ENCODE measurements at regions not wholly inside any gene's neighbourhood (a gene's known extent, or its start where the extent isn't known, plus 50 kb on each side); places are given as distances from the start of the nearest gene placed in this dataset.
"Not testable (repeated sequence)": the region's sequence is repeated elsewhere in the genome, so short reads cannot be mapped to it uniquely, and the experiment has no call there.

DNA sequence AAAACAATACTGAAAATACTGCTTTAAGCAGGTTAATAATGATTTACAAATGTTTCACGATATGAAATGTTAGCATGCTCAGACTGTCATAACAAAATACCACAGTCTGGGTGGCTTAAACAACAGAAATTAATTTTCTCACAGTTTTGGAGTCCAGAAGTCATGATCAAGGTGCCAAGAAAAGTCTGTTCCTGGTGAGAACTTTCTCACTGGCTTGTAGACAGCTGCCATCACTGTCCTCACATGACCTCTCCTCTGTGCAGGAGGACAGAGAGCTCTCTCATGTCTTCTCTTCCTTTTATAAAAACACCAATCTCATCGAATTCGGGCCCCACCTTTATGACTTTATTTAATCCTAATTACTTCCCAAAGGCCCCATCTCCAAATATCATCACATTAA, 426.7 kb downstream of the KLHL13 start:
- no peak for DNase-seq (ENCODE audit: low read depth, low spot score)

DNA sequence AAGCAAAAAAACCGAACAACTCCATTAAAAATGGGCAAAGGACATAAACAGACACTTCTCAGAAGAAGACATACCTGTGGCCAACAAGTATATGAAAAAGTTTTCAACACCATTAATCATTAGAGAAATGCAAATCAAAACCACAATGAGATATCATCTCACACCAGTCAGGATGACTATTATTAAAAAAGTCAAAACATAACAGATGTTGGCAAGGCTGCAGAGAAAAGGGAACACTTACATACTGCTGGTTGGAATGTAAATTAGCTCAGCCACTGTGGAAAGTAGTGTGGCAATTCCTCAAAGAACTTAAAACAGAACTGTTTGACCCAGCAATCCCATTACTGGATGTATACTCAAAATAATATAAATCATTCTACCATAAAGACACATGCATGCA, 436.3 kb downstream of the KLHL13 start:
- DNase-seq (ENCODE audit: low read depth, low spot score) = no peak

DNA sequence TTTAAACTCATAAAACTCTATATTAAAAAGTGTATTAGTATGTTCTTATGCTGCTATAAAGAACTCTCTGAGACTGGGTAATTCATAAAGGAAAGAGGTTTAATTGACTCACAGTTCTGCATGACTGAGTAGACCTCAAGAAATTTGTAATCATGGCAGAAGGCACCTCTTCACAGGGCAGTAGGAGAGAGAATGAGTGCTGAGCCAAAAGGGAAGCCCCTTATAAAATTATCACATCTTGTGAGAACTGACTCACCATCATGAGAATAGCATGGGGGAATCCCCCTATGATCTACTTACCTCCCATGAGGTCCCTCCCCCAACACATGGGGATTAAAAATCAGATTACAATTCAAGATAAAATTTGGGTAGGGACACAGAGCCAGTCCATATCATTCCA, 463.2 kb downstream of the KLHL13 start:
- no peak for DNase-seq (ENCODE audit: low read depth, low spot score)

DNA sequence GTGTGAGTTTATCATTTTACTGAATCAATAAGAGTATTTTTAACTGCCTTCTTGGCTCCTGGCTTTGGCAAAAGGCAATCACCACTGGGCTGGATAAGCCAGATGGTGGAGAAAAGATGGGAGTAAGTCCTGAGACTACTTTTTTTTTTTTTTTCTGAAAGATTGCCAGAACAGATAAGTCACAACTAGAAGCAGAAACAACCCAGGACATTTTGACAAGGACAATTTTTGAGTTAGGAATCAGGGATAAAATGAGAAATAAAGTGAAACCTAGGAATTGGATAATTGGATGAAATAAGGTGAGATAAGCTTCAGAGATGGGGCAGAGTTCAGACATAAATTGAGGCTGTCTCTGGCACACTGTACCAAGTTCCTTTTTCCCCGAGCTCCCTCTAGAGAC, 471.0 kb downstream of the KLHL13 start:
- DNase-seq (ENCODE audit: low read depth, low spot score) = peak; percentile 5

DNA sequence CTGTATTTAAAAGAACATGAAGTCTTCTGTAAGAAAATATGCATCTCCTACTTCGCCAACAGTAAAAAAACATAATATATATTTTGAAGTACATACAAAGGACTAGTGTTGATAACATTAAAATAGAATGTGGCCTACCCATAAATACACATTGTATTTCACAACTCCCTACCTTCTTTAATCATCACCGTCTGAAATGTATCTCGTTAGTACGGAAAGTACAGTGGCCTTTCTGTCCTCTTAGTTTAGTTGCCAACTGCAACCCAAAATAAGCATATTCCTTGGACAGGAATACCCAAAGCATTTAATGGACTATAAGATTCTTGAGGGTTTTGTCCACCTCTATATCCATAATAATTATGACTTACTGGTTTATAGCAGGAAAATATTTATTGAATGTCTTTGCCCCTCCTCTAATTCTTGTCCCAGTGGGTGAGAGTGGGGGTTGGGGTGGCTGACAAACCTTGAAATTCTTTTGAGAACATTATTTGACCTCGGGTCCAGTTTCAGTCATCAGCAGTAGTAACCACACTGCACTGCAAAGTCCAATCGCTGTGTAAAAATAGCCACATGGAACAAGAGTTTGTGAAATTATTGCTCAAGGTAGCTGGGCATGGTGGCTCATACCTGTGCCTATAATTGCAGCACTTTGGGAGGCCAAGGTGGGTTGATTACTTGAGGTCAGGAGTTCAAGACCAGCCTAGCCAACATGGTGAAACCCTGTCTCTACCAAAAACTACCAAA, 474.5 kb downstream of the KLHL13 start:
- DNase-seq (ENCODE audit: low read depth, low spot score) = no peak

DNA sequence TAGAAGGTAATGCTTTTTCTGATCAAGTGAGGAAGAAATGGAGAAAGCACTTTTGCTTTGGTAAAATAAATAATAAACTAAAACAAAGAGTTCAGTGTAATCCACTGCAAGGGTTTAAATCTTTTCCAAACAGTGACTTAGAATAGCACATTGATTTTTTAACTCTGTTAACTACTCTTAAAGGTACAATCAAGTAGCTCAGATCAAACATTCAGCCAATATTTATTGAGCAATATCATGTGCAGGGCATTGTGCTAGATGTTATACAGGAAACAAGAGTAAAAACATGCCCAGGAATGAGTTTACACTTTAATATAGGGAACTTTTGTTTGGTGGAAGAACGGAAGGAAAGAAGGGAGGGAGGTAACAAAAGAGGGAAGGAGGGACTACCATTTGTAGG, 479.8 kb downstream of the KLHL13 start:
- DNase-seq (ENCODE audit: low read depth, low spot score) = no peak

DNA sequence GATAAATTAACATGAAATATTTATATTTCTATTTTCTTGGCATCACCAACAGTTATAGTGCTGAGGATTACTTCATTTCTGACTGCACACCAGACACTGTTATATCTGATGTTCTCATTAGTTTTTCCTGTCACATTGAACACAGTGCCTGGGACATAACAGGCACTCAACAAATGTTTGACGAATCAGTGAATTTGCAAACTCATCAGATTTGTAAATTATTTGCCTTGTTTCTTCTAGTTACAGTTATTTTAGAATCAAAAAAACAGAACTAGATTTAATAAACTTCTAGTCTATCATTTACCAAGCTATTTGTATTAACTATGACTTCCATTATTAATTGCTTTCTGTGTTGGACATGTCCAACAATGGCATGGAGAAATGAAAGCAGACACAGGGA, 483.3 kb downstream of the KLHL13 start:
- no peak for DNase-seq (ENCODE audit: low read depth, low spot score)

DNA sequence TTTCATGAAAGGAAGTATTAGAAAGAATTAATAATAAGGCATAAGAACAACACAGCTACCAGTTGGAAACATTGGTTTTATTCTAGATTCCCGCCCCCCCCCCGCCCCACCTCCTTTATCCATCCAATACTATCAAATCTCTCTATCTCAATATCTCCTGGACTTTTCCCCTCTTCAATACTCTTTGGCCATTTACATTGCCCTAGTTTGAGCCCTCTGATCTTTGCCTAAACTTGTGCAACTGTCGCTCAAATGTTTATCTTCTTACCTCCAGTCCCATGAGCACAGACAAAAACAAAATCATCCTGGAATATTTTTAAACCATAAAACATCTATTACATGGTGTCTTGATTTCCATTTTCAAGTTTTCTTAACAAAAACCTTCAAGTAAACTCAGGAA, 488.2 kb downstream of the KLHL13 start:
- no peak for DNase-seq (ENCODE audit: low read depth, low spot score)

DNA sequence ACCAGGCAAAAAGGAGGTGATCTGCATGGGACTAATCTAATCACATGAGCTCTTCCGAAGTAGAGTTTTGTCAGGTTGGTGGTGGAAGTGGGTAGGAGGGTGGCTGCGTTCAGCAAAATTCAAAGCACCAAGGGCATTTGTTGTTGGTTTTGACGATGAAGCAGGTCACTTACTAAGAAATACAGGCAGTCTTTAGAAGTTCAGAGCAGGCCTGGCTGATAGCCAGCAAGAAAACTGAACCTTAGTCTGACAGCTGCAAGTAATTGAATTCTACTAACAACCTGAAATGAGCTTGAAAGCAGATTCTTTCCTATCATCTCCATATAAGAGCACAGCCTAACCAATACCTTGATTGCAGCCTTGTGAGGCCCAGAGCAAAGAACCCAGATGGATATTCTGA, 505.8 kb downstream of the KLHL13 start:
- DNase-seq (ENCODE audit: low read depth, low spot score) = no peak

DNA sequence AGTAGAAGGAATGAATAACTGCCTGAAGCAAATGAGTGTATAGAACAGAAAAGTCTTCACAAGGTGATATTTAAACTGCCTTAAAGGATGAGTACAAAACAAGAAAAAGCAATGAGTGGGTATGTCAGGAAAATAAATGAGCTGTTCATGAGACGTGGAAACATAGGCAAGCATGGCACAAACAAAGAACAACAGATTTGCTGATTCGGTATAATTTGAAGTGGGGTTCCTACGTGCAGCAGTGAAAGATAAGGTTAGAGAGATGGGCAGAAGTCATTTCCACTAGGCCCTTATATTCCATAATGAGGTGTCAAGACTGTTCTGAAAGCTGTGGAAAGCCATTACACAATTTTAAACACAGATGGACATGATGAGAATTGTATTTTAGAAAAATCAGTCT, 506.6 kb downstream of the KLHL13 start:
- no peak for DNase-seq (ENCODE audit: low read depth, low spot score)

DNA sequence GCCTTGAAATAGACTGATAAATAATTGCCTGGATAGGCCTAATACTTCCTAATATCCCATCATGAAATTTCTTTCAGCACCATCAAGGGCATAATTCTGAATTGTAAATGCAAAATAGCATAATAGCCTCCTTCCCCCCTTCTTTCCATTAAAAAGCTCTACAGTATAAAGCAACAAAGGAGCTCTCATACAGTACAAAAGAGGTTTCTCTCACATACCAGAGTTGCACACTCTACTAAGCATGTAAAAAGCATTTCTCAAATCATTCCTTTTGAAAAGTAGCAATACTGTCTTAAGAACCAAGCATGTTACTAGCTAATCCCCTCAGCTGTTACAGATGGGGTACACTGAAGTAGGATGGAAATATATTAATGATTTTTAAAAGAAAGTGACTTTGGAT, 509.0 kb downstream of the KLHL13 start:
- DNase-seq (ENCODE audit: low read depth, low spot score) = no peak

DNA sequence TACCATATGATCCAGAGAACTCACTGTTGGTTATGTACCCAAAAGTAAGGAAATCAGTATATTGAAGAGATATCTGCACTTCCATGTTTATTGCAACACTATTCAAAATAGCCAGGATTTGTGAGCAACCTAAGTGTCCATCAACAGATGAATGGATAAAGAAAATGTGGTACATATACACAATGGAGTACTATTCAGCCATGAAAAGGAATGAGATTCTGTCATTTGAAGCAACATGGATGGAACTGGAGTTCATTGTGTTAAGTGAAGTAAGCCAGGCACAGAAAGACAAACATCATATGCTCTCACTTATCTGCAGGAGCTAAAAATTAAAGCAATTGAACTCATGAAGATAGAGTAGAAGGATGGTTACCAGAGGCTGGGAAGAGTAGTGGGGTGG, 510.5 kb downstream of the KLHL13 start:
- DNase-seq (ENCODE audit: low read depth, low spot score) = not testable (repeated sequence)

DNA sequence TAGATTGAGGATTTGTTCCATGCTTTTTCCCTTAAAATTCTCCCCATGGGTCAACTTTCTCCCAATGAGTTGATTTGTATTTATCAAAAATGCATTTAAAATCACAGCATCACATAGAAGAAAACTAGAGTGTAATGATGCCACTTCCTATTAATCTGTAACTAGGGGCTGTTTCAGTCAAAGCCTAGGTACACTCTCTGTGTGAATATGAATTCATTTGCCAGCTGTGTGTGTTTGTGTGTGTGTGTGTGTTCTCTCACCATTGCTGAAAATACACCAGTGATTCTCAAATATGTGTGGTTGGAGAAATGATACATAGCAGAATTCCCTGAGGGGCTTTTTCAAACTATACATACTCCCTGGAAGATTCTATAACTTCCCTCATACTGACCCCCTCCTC, 546.5 kb downstream of the KLHL13 start:
- DNase-seq (ENCODE audit: low read depth, low spot score) = no peak

DNA sequence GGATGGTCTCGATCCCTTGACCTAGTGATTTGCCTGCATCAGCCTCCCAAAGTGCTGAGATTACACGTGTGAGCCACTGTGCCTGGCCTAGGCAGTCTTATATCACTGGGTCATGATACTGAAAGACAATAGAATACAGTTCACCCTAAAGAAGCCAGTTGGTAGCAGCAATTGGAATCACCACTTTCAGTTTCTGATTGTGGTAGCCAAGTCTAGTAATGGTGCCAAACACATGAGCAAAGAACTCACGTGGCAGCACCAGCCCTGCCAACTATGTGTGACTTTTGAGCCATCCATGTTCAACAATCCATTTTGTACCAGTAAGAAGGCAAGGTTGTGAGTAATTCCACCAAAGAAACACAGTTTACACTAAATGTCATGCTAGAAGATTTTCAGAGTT, 548.4 kb downstream of the KLHL13 start:
- DNase-seq (ENCODE audit: low read depth, low spot score) = no peak

DNA sequence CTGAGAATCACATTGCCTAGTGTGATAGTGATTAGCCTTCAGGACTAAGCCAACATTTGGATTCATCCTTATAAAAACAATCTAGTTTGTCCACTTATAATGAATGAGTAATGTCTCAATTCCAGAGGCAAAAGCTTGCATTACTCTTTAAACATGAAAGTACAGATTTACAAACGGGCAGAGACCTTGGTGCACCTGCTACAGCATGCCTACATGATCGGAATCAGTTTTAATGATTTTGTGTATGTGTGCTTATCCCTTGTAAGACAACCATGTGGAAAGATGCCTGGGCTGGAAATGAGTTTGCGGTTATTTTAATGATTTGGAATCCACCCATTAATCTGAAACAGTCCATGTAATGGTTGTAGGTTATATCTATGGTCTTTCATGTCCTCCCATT, 572.7 kb downstream of the KLHL13 start:
- no peak for DNase-seq (ENCODE audit: low read depth, low spot score)

DNA sequence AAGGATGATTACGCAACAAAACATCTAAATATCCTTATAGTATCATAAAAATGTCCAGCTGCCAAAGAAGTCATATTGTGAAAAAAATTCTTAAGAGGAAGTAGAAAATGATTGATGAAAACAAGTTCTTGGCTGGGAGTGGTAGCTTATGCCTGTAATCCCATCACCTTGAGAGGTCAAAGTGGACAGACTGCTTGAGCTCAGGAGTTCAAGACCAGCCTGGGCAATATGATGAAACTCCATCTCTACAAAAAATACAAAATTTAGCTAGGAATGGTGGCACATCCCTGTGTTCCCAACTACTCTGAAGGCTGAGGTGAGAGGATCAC, 577.6 kb downstream of the KLHL13 start:
- no peak for DNase-seq (ENCODE audit: low read depth, low spot score)

DNA sequence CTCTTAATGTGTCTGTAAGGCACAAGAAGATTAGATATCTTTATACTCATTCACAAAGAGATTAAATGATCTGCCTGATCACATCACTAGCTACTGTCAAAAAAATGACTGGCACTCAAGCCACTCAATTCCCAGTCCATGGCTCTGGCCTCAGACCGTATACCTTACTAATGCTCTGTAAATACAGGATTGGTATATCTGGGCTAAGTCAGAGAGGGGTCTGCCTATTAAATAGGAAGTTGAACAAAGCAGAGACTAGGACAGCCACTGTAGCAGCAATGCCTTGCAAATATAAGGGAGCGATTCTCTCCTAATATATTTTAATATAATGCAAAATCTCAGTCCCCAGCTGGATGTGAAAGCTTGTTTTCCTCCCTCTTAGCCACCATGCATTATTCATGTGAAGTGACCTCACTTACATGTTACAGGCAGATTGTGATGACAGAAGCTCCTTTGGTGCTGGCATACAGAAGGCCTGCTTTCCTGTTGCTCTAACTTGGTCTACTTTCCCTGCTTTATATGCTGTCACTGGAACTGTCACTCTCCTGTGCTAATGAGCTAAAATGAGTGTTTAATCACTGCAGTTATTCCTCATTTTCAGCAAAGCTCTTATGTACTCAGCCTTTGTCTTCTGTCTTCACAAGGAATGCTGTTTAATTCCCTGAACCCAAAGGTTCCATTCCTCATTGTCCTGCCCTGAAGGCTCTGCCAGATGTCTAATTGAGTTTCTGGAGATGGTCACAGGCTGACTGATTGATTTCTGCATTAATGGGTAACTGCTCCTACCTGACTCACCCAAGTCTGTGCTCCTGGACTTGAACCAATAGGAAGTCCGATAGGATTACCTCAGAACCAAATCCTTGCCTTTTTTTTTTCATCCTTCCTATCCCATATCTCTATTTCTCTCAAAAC, 578.2 kb downstream of the KLHL13 start:
- DNase-seq (ENCODE audit: low read depth, low spot score) = peak; percentile 1

DNA sequence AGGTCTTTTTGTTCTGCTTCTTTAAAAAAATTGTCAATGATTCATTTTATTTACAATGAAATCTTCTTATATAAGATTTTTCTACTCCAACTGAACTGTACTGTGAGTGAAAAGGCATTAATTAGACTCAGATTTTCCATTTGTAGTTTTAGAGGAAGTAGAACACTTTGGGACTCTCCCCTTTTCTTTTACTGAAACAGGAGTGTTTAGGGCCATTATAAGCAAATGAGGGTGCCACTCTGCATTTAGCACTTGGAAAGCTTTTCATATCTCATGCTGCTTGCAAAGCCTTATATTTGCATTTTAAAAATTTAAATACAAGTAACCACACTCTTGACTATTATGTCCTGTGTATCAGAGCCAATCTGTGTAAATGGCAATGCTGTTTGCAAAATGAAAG, 584.3 kb downstream of the KLHL13 start:
- DNase-seq (ENCODE audit: low read depth, low spot score) = no peak

DNA sequence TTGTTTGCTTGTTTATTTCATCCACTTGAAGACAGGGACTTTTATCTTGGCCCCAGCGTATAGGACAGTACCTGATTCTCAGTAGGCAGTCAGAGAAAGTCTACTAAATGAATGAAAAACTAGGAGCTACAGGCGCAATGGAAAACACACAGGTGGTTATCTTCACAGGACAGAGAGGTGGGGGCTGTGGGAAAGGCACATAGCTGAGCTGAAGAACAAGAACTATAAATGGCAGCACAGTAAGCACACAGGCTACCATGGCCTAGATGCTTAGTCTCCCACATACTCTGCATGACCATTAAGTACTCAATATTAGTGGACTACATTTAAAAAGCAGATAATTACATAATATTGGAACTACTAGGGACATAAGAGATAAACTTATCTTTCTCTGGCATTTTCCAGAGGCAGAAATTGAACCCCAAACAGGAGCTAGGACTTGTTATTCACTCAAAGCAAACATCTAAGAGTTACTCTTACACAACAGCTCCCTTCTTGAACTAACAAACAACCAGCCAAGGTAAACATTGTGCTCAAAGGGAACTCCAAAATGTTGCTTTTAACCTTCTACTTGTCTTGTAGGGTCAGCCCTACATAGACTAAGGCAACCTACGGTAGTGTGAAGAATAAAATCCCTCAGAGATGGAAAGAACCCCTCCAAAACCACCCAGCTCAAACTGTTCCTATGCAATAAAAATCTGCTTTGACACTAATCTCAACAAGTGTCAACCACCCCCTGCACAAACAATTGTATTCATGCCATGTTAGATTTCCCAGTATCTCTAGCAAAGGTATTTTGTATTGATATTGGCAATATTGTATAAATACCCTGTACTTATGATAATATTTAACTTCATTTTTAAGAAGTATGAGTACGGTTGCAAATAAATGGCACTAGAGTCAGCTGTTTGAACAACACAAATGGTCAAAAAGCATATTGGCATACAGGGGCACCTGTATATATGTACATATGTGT, 593.6 kb downstream of the KLHL13 start:
- no peak for DNase-seq (ENCODE audit: low read depth, low spot score)

DNA sequence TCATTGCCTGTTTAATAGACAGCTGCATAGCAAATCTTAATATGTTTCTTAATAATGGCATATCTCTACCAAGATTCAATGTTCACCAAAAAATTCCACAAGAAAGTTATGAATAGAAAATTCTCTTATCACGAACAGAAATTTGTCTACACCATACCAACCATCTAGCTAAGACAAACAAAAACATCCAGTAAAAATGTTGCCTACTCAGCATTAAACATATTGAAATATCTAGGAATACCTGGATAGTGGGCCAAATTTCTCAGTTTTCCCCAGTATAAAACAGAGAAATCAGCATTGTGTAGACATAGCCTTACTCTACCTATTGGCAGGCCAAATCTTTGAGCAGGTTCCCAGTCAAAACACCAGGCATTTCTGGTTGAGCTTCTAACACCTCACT, 598.6 kb downstream of the KLHL13 start:
- DNase-seq (ENCODE audit: low read depth, low spot score) = no peak

DNA sequence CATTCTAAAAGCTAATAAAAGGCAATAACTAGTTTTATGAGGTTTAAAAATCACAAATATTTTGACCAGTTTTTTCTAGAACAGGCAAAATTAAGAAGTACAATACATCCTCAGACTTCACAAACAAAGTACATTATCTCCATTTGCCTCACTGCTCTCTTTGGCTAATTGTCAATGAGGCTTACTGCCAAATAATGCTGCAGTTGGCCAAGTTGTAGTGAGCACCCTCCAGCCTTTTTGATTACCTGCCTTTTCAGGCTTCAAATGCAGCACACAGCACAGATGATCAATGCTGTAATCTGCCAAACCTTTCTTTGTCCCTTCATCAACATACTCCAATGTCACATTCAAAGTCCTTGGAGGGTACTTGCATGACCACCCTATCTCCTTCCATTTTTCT, 605.2 kb downstream of the KLHL13 start:
- no peak for DNase-seq (ENCODE audit: low read depth, low spot score)

DNA sequence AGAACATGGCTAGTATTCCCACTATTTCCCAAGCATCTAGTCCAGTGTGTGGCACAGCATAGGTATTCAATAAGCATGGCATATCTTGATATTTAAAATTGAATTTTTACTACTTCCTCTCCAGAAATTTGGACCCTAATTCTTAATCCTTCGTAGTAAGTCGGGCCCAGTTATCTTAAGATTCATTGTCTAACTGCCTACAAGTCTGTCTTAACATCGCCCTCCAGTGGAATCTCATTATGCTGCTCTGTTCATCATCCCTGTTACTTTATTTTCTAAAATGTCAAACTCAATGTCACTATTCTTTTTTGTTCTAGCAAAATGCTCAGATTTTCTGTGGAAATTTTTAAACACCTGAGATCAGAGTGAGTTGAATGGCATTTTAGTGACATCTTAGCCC, 606.2 kb downstream of the KLHL13 start:
- no peak for DNase-seq (ENCODE audit: low read depth, low spot score)

Measured in ELF-1 (cell line).